Ascending aorta (tissue), 2 donors: ENCODE measurements at regions not wholly inside any gene's neighbourhood (a gene's known extent, or its start where the extent isn't known, plus 50 kb on each side); places are given as distances from the start of the nearest gene placed in this dataset.

Experiments
- DNase-seq, 2 donors: peaks; one replicate each; pipeline ENCODE4 v3.0.0-alpha.2; 2019; ENCODE audit warnings: low spot score in 2 of 2
- H3K27ac ChIP-seq, 2 donors: fragments of 200-600 bp; sonication (generic); one replicate each; pipeline ENCODE4 v1.5.1; 2016 to 2017; ENCODE audit warnings: mild to moderate bottlenecking in 1 of 2
- H3K27me3 ChIP-seq: fragments of 200-600 bp; sonication (generic); one replicate; pipeline ENCODE4 v1.5.1; 2017
- H3K36me3 ChIP-seq, 2 donors: fragments of 200-600 bp; sonication (generic); one replicate each; pipeline ENCODE4 v1.5.1; 2016
- H3K4me1 ChIP-seq, 2 donors: fragments of 200-600 bp; sonication (generic); one replicate each; pipeline ENCODE4 v1.5.1; 2016 to 2017; ENCODE audit warnings: mild to moderate bottlenecking in 1 of 2
- H3K4me3 ChIP-seq, 2 donors: fragments of 200-600 bp; sonication (generic); one replicate each; pipeline ENCODE4 v1.5.1; 2016 to 2017; ENCODE audit warnings: mild to moderate bottlenecking in 1 of 2
- H3K9me3 ChIP-seq, 2 donors: fragments of 200-600 bp; sonication (generic); one replicate each; pipeline ENCODE4 v1.5.1; 2016
- CTCF ChIP-seq, 3 experiments: fragments of 200-600 bp in 2 of 3; fragments of 450-650 bp in 1 of 3; sonication (generic) in 2 of 3; IDR thresholded peaks; one replicate each; pipeline ENCODE4 v1.5.1; 2016 to 2019; ENCODE audit warnings: antibody characterized with exemption in 3 of 3, mild to moderate bottlenecking in 1 of 3, moderate library complexity in 1 of 3
- intact Hi-C: fragments of 100-400 bp; cut with DNase I; formaldehyde crosslinking; loops from one replicate; pipeline ENCODE4 v1.15.1; 2023

GRCh38 chr13:74869846-74870245 is 612.1 kb downstream of the TBC1D4 start:
- H3K9me3 ChIP-seq = no peaks in the 10 kb centered on the region
- no peak overlapping the region for H3K4me3 ChIP-seq
- H3K27me3 ChIP-seq = no peaks in the 10 kb centered on the region
- intact Hi-C loops = no loop called here
- no peak overlapping the region for H3K27ac ChIP-seq
- no peaks in the 10 kb centered on the region for H3K4me1 ChIP-seq
- no peak for DNase-seq
- no peaks in the 10 kb centered on the region for H3K36me3 ChIP-seq
- TF ChIP-seq CTCF (IDR thresholded peaks at IDR 0.05) = no peak

- Histone ChIP-seq H3K27ac (no peak overlapping the region), H3K4me1 (no peaks in the 10 kb centered on the region), H3K36me3 (no peaks in the 10 kb centered on the region), H3K4me3 (no peak overlapping the region), H3K9me3 (no peaks in the 10 kb centered on the region), H3K27me3 (no peaks in the 10 kb centered on the region)
- TF ChIP-seq CTCF (IDR thresholded peaks at IDR 0.05) = no peak
- DNase-seq = no peak
- intact Hi-C loops = no loop called here
Measured at GRCh38 chr13:74868049-74868448, 613.9 kb downstream of the TBC1D4 start.

- intact Hi-C loops = no loop called here
Measured at GRCh38 chr13:74867460-74867859, 614.5 kb downstream of the TBC1D4 start.

GRCh38 chr13:74866101-74866500 is 615.9 kb downstream of the TBC1D4 start:
- Histone ChIP-seq H3K4me1 (no peaks in the 10 kb centered on the region), H3K27ac (no peak overlapping the region), H3K9me3 (no peaks in the 10 kb centered on the region), H3K27me3 (no peaks in the 10 kb centered on the region), H3K4me3 (no peak overlapping the region), H3K36me3 (no peaks in the 10 kb centered on the region)
- TF ChIP-seq CTCF (IDR thresholded peaks at IDR 0.05) = no peak
- intact Hi-C loops = no loop called here
- DNase-seq = no peak

More at GRCh38 chr13:74867460-74867859, 614.5 kb downstream of the TBC1D4 start:
- no peak overlapping the region for H3K4me3 ChIP-seq
- no peaks in the 10 kb centered on the region for H3K36me3 ChIP-seq
- H3K4me1 ChIP-seq = no peaks in the 10 kb centered on the region
- H3K9me3 ChIP-seq = no peaks in the 10 kb centered on the region
- no peak for DNase-seq
- TF ChIP-seq CTCF (IDR thresholded peaks at IDR 0.05) = no peak
- H3K27ac ChIP-seq = no peak overlapping the region
- H3K27me3 ChIP-seq = no peaks in the 10 kb centered on the region

- no peak overlapping the region for H3K27ac ChIP-seq
- H3K4me1 ChIP-seq = no peaks in the 10 kb centered on the region
- intact Hi-C loops = no loop called here
- no peaks in the 10 kb centered on the region for H3K9me3 ChIP-seq
- no peaks in the 10 kb centered on the region for H3K27me3 ChIP-seq
- no peaks in the 10 kb centered on the region for H3K36me3 ChIP-seq
- no peak for TF ChIP-seq CTCF (IDR thresholded peaks at IDR 0.05)
- H3K4me3 ChIP-seq = no peak overlapping the region
- DNase-seq = no peak
Measured at GRCh38 chr13:74865656-74866055, 616.3 kb downstream of the TBC1D4 start.

- intact Hi-C loops = no loop called here
Measured at GRCh38 chr13:74860789-74861188, 621.2 kb downstream of the TBC1D4 start.

More at GRCh38 chr13:74860789-74861188, 621.2 kb downstream of the TBC1D4 start:
- Histone ChIP-seq H3K4me1 (no peaks in the 10 kb centered on the region), H3K36me3 (no peaks in the 10 kb centered on the region), H3K27me3 (no peaks in the 10 kb centered on the region), H3K9me3 (peaks cover 0 to 8% of the 10 kb centered on the region in 2 donors), H3K4me3 (no peak overlapping the region), H3K27ac (no peak overlapping the region)
- TF ChIP-seq CTCF (IDR thresholded peaks at IDR 0.05) = no peak
- DNase-seq = no peak
